ENCODE measurements at regions not wholly inside any gene's neighbourhood (a gene's known extent, or its start where the extent isn't known, plus 50 kb on each side); places are given as distances from the start of the nearest gene placed in this dataset.
"Not testable (repeated sequence)": the region's sequence is repeated elsewhere in the genome, so short reads cannot be mapped to it uniquely, and the experiment has no call there.

DNA sequence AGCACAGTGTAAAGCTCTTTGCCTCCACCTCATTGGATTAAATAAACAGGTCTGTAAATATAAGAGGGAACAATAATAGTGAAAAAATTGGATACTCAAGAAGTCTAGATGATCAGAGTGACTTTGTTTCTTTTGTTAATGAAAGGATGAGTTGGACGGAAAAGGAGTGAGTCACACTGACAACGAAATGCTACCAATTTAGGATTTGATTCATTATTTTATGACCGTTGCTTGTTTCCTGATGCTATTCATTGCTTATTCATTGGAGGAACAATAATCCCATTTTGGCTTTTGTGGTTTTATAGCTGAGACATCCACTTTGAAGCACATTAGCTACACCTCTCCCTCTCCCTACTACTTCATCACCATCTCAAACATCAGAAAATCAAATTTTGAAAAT lies 74.4 kb upstream of the DYNLT3 start:
- Mint-ChIP-seq H3K27ac (ENCODE audit: unreplicated experiment) (no peak overlapping the region), H3K36me3 (ENCODE audit: insufficient read depth, unreplicated experiment) (no peaks in the 10 kb centered on the region), H3K9me3 (ENCODE audit: low read depth, unreplicated experiment) (no peaks in the 10 kb centered on the region), H3K4me3 (ENCODE audit: low read depth, unreplicated experiment) (no peak overlapping the region), H3K4me1 (ENCODE audit: low read depth, unreplicated experiment) (peaks cover 6% of the 10 kb centered on the region), H3K27me3 (ENCODE audit: unreplicated experiment) (no peaks in the 10 kb centered on the region)
- DNase-seq = no peak
- intact Hi-C loops (cut with micrococcal nuclease; ENCODE audit: unreplicated experiment) = loop anchor here (5.0 kb wide), 1 partner anchor 169 kb away; no protein-coding TSS in a partner anchor
- CTCF ChIA-PET = no interaction called here
- TF ChIP-seq, protein P1, sequence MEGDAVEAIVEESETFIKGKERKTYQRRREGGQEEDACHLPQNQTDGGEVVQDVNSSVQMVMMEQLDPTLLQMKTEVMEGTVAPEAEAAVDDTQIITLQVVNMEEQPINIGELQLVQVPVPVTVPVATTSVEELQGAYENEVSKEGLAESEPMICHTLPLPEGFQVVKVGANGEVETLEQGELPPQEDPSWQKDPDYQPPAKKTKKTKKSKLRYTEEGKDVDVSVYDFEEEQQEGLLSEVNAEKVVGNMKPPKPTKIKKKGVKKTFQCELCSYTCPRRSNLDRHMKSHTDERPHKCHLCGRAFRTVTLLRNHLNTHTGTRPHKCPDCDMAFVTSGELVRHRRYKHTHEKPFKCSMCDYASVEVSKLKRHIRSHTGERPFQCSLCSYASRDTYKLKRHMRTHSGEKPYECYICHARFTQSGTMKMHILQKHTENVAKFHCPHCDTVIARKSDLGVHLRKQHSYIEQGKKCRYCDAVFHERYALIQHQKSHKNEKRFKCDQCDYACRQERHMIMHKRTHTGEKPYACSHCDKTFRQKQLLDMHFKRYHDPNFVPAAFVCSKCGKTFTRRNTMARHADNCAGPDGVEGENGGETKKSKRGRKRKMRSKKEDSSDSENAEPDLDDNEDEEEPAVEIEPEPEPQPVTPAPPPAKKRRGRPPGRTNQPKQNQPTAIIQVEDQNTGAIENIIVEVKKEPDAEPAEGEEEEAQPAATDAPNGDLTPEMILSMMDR (IDR thresholded peaks at IDR 0.05; ENCODE audit: unreplicated experiment) = no peak
- BruUV-seq (replicated peaks) = no TSS peak

DNA sequence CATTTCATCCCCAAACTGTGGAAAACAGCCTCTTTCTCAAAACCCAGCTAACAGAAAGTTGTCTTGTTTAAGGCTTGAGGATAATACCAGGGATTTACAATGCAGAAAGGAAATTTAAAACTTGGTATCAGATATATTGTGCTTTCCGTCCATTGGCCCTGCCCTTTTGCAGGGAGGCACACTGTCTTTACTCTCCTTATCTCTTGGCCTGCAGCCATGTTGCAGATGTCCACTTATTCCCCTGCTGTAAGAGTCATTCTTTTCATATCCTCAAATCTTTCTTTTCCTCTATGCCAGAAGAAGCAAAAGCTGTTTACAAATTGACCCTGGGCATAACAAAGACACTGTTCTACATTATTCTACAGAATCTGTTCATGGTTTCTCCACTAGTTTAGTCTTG lies 75.6 kb upstream of the DYNLT3 start:
- BruUV-seq (replicated peaks) = no TSS peak
- intact Hi-C loops (cut with micrococcal nuclease; ENCODE audit: unreplicated experiment) = loop anchor here (5.0 kb wide), 1 partner anchor 171 kb away; no protein-coding TSS in a partner anchor
- TF ChIP-seq, protein P1 (IDR thresholded peaks at IDR 0.05; ENCODE audit: unreplicated experiment) = no peak
- Mint-ChIP-seq H3K4me3 (ENCODE audit: low read depth, unreplicated experiment) (no peak overlapping the region), H3K27me3 (ENCODE audit: unreplicated experiment) (no peaks in the 10 kb centered on the region), H3K9me3 (ENCODE audit: low read depth, unreplicated experiment) (no peaks in the 10 kb centered on the region), H3K4me1 (ENCODE audit: low read depth, unreplicated experiment) (peaks cover 8% of the 10 kb centered on the region), H3K36me3 (ENCODE audit: insufficient read depth, unreplicated experiment) (no peaks in the 10 kb centered on the region), H3K27ac (ENCODE audit: unreplicated experiment) (no peak overlapping the region)
- CTCF ChIA-PET = no interaction called here
- DNase-seq = no peak

GRCh38 chrX:37925761-37926160 lies 78.4 kb upstream of the DYNLT3 start:
- intact Hi-C loops (cut with micrococcal nuclease; ENCODE audit: unreplicated experiment) = loop anchor here (1.0 to 2.0 kb wide), 2 partner anchors 241 to 249 kb away; no protein-coding TSS in a partner anchor
- H3K4me3 Mint-ChIP-seq (ENCODE audit: low read depth, unreplicated experiment); H3K27me3 Mint-ChIP-seq (ENCODE audit: unreplicated experiment); CTCF ChIA-PET; DNase-seq; H3K9me3 Mint-ChIP-seq (ENCODE audit: low read depth, unreplicated experiment); BruUV-seq (replicated peaks); H3K4me1 Mint-ChIP-seq (ENCODE audit: low read depth, unreplicated experiment); H3K27ac Mint-ChIP-seq (ENCODE audit: unreplicated experiment); H3K36me3 Mint-ChIP-seq (ENCODE audit: insufficient read depth, unreplicated experiment): not testable (repeated sequence)

- no peaks in the 10 kb centered on the region for H3K9me3 Mint-ChIP-seq (ENCODE audit: low read depth, unreplicated experiment)
- no peak overlapping the region for H3K4me3 Mint-ChIP-seq (ENCODE audit: low read depth, unreplicated experiment)
- CTCF ChIA-PET = interaction anchor here (0.6 to 1.0 kb wide), 2 partner anchors 241 to 248 kb away, joined by 3 to 4 read pairs; no protein-coding TSS in a partner anchor
- no peak overlapping the region for H3K27ac Mint-ChIP-seq (ENCODE audit: unreplicated experiment)
- no peaks in the 10 kb centered on the region for H3K36me3 Mint-ChIP-seq (ENCODE audit: insufficient read depth, unreplicated experiment)
- no TSS peak for BruUV-seq (replicated peaks)
- TF ChIP-seq, protein P1 (IDR thresholded peaks at IDR 0.05; ENCODE audit: unreplicated experiment) = no peak
- peaks cover 8% of the 10 kb centered on the region for H3K4me1 Mint-ChIP-seq (ENCODE audit: low read depth, unreplicated experiment)
- H3K27me3 Mint-ChIP-seq (ENCODE audit: unreplicated experiment) = no peaks in the 10 kb centered on the region
- intact Hi-C loops (cut with micrococcal nuclease; ENCODE audit: unreplicated experiment) = loop anchor here (1.0 to 2.0 kb wide), 2 partner anchors 240 to 248 kb away; no protein-coding TSS in a partner anchor
- no peak for DNase-seq
Measured at GRCh38 chrX:37926700-37927099, 79.3 kb upstream of the DYNLT3 start.

DNA sequence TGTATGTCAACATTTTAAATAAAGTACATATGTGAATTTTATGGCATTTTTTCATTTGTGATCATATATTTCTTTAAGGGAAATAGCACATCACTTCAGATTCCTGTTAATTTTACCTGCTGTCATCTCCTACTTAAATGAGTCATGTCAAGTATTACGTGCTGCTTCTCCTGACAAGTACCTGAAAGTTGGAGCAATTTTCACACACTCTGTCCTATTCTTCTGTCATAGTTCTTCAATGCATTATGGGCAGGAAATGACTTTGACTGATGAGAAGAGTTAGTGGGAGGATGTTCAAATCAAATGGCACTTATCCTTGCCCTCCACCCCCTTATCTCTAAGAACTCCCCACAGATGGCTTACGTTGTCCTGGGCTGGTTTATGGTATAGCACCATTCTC lies 64.2 kb upstream of the SYTL5 start:
- TF ChIP-seq, protein P1 (IDR thresholded peaks at IDR 0.05; ENCODE audit: unreplicated experiment) = no peak
- H3K4me1 Mint-ChIP-seq (ENCODE audit: low read depth, unreplicated experiment) = no peaks in the 10 kb centered on the region

More for the DNA sequence above, 64.2 kb upstream of the SYTL5 start:
- BruUV-seq (replicated peaks) = no TSS peak
- Mint-ChIP-seq H3K27me3 (ENCODE audit: unreplicated experiment) (no peaks in the 10 kb centered on the region), H3K4me3 (ENCODE audit: low read depth, unreplicated experiment) (no peak overlapping the region), H3K27ac (ENCODE audit: unreplicated experiment) (no peak overlapping the region), H3K36me3 (ENCODE audit: insufficient read depth, unreplicated experiment) (no peaks in the 10 kb centered on the region), H3K9me3 (ENCODE audit: low read depth, unreplicated experiment) (no peaks in the 10 kb centered on the region)
- intact Hi-C loops (cut with micrococcal nuclease; ENCODE audit: unreplicated experiment) = no loop called here
- no peak for DNase-seq
- CTCF ChIA-PET = no interaction called here

Data from Calu3 (cell line).